DMS53 treated with DMSO at 0.1 percent for 48 hours (cell line): ENCODE measurements at regions not wholly inside any gene's neighbourhood (a gene's known extent, or its start where the extent isn't known, plus 50 kb on each side); places are given as distances from the start of the nearest gene placed in this dataset.
A peak's percentile ranks its signal among the peaks of the same experiment; 100 is the strongest.

Experiments used
- DNase-seq: peaks from one replicate; lab custom pipeline; 2025; ENCODE audit not compliant: unreplicated experiment; lab: John Stamatoyannopoulos, UW

DNA sequence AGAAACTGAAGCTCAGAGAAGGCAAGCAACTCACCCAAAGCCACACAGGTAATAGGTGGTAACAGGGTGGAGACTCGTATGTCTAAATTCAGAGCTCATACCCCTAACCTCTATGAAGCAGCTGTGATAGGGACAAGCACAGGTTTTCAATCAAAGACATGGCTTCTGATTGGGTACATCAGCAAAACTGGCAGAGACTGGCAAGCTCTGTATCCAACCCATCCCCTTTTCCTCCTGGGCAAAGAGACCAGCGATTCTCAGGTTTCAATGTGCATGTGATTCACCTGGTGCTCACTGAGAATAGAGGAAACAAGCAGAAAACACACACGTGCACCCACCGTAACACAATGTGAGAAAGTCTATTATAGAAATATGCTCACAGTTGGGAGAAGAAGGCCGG lies 153.0 kb downstream of the SMIM20 start:
- DNase-seq = no peak

DNA sequence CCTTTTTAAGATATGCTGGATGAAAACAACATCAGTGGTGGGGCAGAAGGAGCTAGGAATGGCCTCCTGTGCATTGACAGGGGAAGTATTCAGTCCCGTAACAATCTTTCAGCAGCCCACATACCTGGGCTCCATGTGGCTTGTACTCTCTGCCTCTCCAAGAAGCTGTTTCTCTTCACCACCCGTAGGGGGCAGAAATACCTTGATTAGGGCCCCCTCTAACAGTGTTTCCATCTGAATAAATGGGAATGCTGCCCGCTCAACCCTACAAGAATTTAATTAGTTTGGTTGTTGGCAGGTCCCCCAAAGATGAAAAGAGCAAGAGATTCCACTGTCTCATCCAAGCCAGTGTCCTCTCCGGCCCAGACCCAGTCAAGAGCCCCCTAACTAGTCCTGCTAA lies 155.2 kb downstream of the SMIM20 start:
- no peak for DNase-seq

DNA sequence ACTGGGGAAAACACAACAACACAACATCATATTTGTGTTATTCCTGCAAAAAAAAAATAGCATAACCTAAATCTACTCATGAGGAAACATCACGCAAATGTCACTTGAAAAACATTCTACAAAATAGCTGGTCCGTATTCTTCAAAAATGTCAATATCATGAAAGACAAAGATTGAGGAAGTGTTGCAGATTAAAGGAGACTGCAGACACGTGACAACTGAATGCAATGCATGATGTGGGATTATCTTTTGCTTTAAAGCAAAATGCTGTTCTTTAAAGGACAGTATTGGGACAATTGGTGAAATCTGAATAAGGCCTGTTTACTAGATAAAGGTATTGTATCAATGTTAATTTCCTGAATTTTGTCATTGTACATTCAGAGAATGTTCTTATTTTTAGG lies 157.7 kb downstream of the SMIM20 start:
- no peak for DNase-seq

DNA sequence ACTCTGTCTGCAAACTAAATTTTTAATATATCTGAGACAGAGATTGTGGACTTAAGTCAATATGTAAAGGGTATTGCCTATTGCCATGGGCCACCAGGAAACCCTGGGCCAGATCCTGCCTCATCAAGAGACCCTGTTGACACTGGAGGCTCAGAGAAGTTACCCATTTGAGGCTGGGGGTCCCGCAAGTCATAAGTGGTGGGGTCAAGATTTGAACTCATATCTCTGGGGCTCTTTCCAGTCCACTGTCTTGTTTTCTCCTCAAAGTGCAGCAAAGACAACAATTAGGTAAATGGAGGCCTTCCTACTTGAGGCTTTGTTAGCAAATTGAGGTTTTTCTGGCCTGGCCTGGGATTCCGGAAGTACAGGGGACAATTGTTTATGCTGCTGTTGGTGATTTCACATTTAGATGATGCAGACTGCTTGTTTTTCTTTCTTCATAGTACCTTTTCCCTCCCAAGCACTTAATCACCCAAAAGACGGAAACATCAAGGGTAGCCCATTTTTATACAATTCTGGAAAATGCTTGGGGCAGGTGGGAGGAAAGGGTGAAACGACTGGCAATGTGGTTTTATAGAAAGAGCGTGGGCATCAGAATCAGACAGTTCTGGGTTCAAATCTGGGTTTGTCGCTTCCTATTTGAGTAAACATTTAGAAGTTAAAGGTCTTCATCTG lies 160.0 kb downstream of the SMIM20 start:
- no peak for DNase-seq

DNA sequence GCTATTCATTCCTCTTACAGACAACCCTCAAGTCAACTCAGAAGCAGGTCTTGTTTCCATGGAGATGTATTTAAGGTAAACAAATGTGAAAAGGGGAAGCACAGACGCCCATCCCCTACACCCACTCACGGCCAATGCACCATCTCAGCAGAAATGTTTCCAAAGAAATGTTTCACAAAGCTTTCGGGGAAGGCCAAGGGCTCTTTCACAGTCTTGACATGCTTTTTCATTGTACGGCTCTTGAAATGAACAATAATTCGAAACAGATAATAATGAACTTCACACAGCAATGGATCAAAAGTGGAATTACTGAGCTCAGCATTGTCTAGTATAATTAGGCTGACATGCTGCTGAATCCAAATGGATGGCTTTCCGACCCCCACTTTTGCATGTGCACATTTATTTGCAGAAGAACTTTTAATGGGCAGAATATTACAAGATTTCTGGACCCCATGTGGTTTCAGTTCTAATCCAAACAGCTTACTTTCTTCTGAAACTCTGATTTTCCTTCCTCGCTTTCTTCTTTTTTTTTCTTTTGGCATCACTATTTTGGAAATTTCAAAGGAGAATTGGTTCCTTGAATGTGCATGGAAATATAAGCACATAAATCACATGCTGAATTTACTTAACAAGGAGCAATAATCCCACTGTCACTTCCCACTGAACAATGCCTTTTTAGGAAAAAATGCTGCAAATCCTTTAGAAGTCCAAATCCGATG lies 160.9 kb downstream of the SMIM20 start:
- no peak for DNase-seq

DNA sequence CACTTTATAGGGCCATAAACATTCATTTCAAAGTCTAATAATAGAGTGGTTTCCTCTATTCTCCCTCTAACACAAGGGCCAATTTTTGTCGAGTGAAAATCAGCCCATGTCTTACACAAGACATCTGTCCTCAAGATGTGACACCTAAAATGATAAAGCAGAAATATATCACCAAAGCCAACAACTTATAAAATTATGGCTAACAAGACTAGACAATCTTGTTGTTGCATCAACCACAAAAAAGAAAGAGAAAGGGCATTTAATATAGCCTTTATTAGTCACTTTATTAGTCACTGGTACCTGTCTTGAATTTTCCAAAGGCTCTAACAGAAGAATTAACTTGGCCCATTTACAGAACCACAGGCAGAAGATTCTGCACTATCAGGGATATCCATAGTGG lies 161.6 kb downstream of the SMIM20 start:
- DNase-seq = no peak

DNA sequence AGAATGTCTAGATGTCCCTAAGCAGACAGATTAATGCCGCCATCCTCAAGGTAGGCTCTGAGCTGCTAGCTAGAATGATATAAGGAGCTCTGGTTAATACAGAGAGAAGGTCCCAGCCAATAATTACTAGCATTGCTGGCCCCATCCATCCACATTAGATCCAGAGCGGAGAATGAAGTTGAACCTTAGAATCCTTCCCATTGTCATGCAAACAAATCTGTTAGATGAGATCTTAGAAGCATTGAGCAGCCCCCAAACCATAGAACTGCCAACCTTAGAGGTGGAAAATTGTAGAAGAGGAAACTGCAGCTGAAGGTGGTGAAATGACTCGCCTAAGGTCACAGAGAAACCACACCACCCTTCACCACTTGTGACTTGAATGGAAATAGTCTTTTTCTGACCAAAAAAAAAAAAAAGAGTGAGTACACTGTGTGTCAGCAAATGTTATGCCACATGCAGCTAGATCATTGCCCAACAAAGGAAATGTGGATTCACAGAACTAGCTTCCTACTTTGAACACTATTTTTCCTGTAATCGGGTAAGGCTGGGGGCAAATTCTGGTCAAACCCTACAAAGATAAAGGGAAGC lies 162.1 kb downstream of the SMIM20 start:
- DNase-seq = no peak

DNA sequence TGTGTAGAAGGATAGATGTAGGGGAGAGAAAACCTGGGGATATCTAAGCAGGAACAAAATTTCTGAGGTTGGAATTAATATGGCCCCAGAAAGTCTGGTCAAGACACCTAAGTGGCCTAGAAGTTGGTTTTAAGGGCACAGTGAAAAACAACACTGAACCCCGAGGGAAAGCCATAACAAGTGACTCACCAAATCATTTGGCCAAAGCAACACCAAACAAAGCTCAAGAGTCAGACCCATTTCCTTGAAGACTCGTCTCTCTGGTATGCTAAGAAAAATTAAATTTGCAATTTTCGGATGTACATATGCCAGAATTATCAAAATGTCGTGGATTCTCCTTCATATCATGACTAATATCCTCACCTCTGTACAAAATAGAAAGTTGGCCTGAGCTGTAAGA lies 162.9 kb downstream of the SMIM20 start:
- DNase-seq = no peak

DNA sequence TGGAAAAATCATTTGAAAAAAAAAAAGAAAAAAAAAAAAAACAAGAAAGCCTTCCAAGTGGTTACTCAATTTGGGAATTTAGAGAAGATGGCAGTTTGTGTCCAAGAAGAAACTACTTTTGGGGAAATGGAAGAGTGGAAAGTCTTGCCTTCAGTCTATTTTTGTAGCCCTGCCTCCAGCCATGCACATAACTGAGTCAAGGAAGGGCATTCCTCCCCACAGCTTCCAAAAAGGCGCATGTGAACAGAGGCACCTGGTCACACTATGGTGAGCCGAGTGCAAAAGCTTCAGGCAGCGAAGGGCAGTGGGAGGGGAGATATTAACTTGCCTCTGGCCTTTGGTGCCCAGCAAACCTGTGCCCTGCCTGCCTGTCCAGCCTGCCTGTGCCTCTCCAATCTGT lies 163.7 kb downstream of the SMIM20 start:
- DNase-seq = no peak

DNA sequence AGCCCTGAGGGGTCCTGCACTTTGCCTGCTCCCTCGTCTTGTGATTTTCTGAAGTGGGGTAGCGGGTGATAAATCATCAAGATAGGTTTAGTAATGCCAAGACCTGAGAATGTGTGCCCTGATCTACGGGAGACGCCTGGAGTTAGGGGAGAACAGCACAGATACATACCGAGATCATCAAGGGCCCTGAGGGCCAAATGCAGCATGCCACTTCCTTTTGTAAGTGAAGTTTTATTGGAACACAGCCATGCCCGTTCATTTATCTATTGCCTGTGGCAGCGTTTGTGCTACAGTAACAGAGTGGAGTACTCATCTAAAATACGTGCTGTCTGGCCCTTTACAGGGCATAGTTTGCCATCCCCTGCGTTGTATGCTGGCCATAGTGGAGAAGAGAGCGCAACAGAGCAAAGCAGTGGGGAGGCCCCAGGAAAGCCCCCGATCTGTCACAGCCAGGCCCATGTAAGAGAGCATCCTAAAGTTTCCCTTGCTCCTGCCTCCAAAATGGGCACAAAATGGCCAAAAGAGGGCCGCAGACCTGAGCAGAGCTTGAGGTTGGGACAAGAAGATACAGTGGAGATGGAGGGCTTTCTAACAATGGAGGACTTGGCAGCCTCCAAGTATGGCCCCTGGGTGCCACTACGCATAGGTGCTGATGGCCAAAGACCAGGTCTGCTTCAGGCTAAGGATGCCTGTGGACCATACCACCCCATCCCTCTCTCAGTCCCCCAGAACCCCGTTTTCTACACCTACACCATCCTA lies 167.0 kb downstream of the SMIM20 start:
- no peak for DNase-seq

DNA sequence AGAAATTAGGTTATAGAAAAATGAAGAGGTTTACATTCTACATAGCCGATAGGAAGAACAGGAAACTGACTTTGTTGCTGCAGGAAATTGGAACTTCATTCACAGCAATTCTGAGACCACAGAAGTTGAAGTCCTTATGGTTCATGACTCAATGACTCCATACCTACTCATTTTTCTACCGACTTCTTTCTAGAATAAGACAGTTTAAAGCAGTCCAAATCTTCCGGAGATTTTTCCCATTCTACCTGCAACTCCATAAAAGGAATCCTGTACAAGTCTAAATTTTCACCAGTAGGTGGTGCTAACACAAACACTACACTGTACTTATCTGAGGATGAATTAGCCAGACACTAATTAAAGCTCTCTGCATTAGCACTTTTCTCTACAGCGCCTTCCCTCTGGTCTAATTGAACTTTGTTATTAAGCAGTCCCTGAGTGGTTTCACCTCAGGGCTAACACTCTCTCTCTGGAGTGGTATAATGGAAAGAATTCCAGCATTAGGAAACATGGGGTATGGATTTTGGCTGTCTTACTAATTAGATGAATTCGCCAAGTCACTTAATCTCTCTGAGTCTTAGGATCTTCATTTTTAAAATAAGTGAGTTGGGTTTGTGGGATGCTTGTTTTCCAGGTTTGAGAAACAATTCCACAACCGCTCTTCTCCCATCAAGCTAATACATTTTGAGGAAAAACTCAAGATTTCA lies 167.9 kb downstream of the SMIM20 start:
- DNase-seq = peak; percentile 78

DNA sequence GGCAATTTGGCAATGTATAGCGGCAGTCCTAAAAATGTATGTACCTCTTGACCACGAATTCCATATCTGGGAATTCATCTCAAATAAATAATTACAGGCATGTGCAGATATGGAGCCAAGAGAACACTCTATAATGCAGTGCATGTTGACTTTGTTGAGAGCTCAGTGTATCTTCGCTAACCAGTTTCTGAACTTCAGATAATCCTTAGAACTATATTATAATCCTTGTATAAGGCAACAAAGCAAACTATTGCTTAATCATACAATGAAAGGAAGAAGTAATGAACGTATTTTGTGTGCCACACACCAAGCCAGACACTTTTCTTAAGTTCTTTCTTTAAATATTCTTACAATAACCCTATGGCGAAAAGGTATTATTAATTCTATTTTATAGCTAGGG lies 168.5 kb downstream of the SMIM20 start:
- DNase-seq = no peak

DNA sequence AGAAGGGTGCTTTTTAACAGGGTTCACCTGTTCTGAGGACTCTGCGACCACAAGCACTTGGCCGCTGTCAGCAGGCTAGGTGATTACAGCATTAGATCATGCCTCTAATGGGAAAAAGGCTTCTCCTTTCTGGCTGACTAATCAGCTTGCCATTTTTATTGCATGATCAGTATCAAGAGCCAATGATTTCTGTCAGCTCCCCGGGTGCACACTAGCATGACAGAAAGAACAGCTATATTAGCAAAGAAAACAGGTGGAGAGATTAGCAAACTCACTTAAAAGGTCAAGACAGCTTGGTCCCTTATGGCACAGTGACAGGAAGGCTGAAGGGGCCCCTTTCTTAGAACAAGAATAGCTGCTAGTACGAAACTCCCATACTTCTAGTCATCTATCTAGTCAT lies 170.0 kb downstream of the SMIM20 start:
- DNase-seq = no peak

DNA sequence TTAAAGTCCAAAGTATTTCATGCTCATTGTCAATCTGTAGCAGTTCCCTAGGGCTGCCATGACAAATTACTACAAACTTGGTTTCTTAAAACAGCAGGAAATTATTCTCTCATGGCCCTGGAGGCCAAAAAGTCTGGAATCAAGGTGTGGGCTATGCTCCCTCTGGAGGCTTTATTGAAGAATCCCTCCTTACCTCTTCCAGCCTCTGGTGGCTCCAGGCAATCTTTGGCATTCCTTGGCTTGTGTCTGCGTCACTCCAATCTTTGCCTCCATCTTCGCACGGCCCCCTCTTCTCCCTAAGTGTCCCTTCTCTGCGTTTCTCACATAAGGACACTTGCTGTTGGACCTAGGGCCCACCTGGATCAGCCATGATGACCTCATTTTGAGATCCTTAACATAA lies 170.4 kb downstream of the SMIM20 start:
- no peak for DNase-seq

DNA sequence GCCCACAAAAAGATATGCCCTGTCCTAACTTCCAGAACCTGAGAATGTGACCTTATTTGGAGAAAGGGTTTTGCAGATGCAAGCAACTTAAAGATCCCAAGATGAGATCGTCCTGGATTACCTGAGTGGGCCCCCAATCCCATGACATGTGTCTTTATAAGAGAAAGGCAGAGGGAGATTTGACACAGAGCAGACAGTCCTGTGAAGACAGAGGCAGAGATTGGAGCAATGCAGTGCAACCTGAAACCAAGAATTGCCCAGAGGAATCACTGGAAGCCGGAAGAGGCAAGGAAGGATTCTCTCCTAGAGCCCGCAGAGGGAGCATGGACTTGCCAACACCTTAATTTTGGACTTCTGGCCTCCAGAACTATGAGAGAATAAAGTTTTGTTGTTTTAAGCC lies 171.5 kb downstream of the SMIM20 start:
- no peak for DNase-seq

DNA sequence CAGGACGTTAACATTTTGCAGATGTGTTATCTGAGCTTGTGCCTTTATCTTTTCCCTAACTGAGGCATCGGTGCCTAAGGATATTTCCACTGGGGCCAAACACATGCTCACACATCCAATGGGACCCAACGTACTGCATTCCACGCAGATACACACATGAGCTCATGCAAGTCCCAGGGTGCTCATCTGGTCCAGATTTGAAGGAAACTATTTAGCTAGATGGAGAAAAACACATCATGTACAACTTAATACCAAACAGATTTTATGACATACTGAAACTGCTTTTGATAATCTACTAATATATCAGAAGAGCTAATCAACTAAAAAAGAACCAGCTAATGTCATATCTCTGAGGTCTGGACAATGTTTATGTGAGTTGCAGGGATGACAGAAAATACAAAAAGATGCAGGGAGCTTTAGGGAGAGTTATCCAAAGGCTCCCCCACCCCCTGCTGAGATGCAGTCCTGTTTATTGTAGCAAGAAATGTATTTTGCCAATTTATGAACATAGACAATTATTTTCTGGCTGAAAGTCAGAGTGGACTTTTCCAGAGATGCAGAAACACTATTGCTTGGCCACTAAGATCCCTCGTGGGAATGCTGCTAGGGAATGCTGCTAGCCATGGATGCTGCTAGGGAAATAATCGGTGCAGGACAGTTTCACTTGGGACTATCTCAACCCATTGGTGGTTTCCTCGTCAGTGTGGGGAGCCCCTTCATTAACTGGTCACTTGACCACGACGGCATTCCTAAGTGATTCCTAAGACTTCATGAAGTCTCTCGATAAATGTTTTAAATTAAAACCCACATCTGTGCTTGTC lies 172.8 kb downstream of the SMIM20 start:
- no peak for DNase-seq

DNA sequence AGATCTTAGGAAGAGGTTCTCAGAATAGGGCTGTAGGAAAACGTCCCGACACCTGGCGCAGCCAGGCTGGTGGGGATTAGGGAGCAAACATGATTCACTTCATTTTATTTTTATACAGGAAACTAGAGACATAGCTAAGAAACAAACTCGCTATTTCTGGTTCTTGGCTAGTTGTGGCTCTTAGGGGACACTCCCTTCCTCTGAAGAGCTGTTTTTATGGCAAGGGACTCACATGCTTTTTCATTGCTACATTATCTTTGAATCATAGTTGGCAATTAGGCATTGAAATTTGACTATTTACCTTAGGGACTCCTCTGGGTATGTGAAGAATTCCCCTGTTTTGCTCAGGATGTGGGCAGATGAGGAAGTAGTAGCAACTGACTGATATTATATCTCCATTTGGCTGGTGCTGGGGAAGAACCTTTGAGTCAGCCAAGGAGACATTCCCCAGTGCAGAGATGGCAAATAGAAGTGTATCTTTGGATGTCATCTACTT lies 174.5 kb downstream of the SMIM20 start:
- DNase-seq = no peak

DNA sequence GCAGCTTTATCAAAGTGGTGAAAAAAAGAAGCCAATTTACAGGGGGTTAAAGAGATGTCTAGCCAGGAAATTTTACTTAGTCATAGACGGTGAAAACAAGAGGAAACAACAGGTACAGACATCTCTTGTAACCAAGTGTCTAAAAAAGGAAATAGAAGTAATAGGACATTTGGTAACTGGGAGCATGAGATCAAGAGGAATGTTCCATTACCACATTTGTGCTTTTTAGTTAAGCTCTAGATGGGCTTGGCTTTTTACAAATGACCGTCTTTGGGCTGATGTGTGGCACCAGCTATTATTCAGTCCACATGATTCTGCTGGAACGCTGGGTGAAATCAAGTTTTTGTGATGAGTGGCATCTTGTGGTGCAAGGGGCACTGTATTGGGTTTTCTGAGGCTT lies 179.5 kb downstream of the SMIM20 start:
- no peak for DNase-seq

DNA sequence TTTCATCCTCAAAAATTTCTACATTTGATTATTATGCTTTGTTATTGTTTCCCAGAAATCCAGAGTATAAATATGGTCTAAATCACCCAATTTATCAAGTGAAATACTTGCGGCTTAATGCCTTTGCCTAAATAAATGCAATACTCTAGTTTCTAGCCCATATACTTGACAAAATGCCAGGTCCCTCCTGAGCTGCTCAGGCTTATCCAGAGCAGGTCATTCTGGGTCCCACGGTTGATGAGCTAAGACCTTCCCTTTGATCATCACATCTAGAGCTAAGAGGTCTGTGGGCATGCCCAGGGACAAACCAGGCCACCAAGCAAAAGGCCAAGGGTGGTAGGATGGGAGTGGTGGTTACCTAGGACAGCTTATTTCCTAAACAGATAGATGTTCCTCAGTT lies 180.1 kb downstream of the SMIM20 start:
- no peak for DNase-seq

DNA sequence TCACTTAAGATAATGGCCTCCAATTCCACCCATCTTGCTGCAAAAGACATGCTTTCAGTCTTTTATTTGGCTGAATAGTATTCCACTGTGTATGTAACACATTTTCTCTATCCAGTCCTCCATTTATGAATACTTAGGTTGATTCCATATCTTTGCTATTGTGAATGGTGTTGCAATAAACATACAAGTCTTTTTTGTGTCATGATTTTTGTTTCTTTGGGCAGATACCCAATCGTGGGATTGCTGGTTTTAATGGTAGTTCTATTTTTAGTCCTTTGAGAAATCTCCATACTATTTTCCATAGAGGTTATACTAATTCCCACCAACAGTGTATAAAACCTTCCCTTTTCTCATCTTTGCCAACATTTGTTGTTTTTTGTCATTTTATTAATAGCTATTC lies 180.9 kb downstream of the SMIM20 start:
- DNase-seq = no peak
